MM.1S (cell line): ENCODE measurements at regions not wholly inside any gene's neighbourhood (a gene's known extent, or its start where the extent isn't known, plus 50 kb on each side); places are given as distances from the start of the nearest gene placed in this dataset.
"Not testable (repeated sequence)": the region's sequence is repeated elsewhere in the genome, so short reads cannot be mapped to it uniquely, and the experiment has no call there.

ENCODE experiments used
- DNase-seq: peaks from one replicate; pipeline ENCODE4 v3.0.0-alpha.2; 2015
- H2AFZ ChIP-seq: fragments of 300-600 bp; sonication (generic); 2 replicates; pipeline ENCODE4 v1.6.0; 2016; ENCODE audit warnings: antibody characterized with exemption, low read length
- H3F3A ChIP-seq: fragments of 300-600 bp; sonication (generic); 2 replicates; pipeline ENCODE4 v1.6.1; 2016; ENCODE audit warnings: mild to moderate bottlenecking, antibody characterized with exemption, low read length, moderate library complexity, mixed read lengths; ENCODE audit not compliant: insufficient read depth
- H3K27ac ChIP-seq: fragments of 300-600 bp; sonication (generic); 2 replicates; pipeline ENCODE4 v1.5.1; 2016; ENCODE audit warnings: mild to moderate bottlenecking, low read length
- H3K27me3 ChIP-seq: fragments of 300-600 bp; sonication (generic); replicated peaks from 2 replicates; pipeline ENCODE4 v1.6.0; 2016; ENCODE audit warnings: low read length; ENCODE audit not compliant: insufficient read depth
- H3K36me3 ChIP-seq: fragments of 300-600 bp; sonication (generic); replicated peaks from 2 replicates; pipeline ENCODE4 v1.6.1; 2016; ENCODE audit warnings: mild to moderate bottlenecking, low read length, mixed read lengths; ENCODE audit not compliant: insufficient read depth
- H3K4me1 ChIP-seq: fragments of 300-600 bp; sonication (generic); 2 replicates; pipeline ENCODE4 v1.6.1; 2016; ENCODE audit warnings: low read length, mixed read lengths
- H3K4me2 ChIP-seq: fragments of 300-600 bp; sonication (generic); 2 replicates; pipeline ENCODE4 v1.6.0; 2016; ENCODE audit warnings: low read depth, low read length
- H3K4me3 ChIP-seq: fragments of 300-600 bp; sonication (generic); 2 replicates; pipeline ENCODE4 v1.5.1; 2016; ENCODE audit warnings: low read length, mixed read lengths
- H3K79me2 ChIP-seq: fragments of 300-600 bp; sonication (generic); 2 replicates; pipeline ENCODE4 v1.6.1; 2016; ENCODE audit warnings: mixed run types, low read length, mixed read lengths
- H3K9ac ChIP-seq: fragments of 300-600 bp; sonication (generic); 2 replicates; pipeline ENCODE4 v1.6.1; 2016; ENCODE audit warnings: low read length, mixed read lengths
- H3K9me2 ChIP-seq: fragments of 300-600 bp; sonication (generic); replicated peaks from 2 replicates; pipeline ENCODE4 v1.6.1; 2016; ENCODE audit warnings: mild to moderate bottlenecking, low read length, mixed read lengths; ENCODE audit not compliant: insufficient read depth
- H3K9me3 ChIP-seq: fragments of 300-600 bp; sonication (generic); replicated peaks from 2 replicates; pipeline ENCODE4 v1.6.1; 2016; ENCODE audit warnings: mild to moderate bottlenecking, low read length, mixed read lengths; ENCODE audit not compliant: insufficient read depth
- H4K20me1 ChIP-seq: fragments of 300-600 bp; sonication (generic); 2 replicates; pipeline ENCODE4 v1.6.1; 2016; ENCODE audit warnings: mild to moderate bottlenecking, low read length, moderate library complexity, mixed read lengths; ENCODE audit not compliant: insufficient read depth
- CTCF ChIP-seq: fragments of 300-600 bp; sonication (generic); IDR thresholded peaks from 2 replicates; pipeline ENCODE4 v1.5.1; 2016; ENCODE audit warnings: antibody characterized with exemption, low read length, mixed read lengths
- EZH2 ChIP-seq: fragments of 300-600 bp; sonication (generic); optimal IDR thresholded peaks from 2 replicates; pipeline ENCODE3; 2017; ENCODE audit warnings: low read depth, mild to moderate bottlenecking, antibody characterized with exemption, low read length, mixed read lengths
- EZH2phosphoT487 ChIP-seq: fragments of 300-600 bp; sonication (generic); IDR thresholded peaks from 2 replicates; pipeline ENCODE4 v1.6.1; 2018; ENCODE audit warnings: antibody characterized with exemption, low read length

- no peaks in the 10 kb centered on the region for H4K20me1 ChIP-seq
- no peaks in the 10 kb centered on the region for H3K4me1 ChIP-seq
- H3K4me3 ChIP-seq: no peak overlapping the region
- no peak for TF ChIP-seq EZH2phosphoT487
- TF ChIP-seq CTCF: no peak
- no peak for TF ChIP-seq EZH2
- H3K27ac ChIP-seq: no peak overlapping the region
- H3K27me3 ChIP-seq: no peaks in the 10 kb centered on the region
- no peaks in the 10 kb centered on the region for H3F3A ChIP-seq
- no peaks in the 10 kb centered on the region for H3K36me3 ChIP-seq
- H3K79me2 ChIP-seq: no peaks in the 10 kb centered on the region
- no peak overlapping the region for H3K9ac ChIP-seq
- no peaks in the 10 kb centered on the region for H3K9me3 ChIP-seq
- no peak overlapping the region for H2AFZ ChIP-seq
- no peak overlapping the region for H3K4me2 ChIP-seq
- DNase-seq: no peak
- no peaks in the 10 kb centered on the region for H3K9me2 ChIP-seq
Observed at GRCh38 chr11:80281194-80281593, 840.4 kb upstream of the TENM4 start.

GRCh38 chr11:80280737-80281136 lies 839.9 kb upstream of the TENM4 start:
- no peak for DNase-seq
- H3K4me2 ChIP-seq: no peak overlapping the region
- no peaks in the 10 kb centered on the region for H3K79me2 ChIP-seq
- no peaks in the 10 kb centered on the region for H3K4me1 ChIP-seq
- no peaks in the 10 kb centered on the region for H3K36me3 ChIP-seq
- H2AFZ ChIP-seq: no peak overlapping the region
- no peaks in the 10 kb centered on the region for H3K27me3 ChIP-seq
- TF ChIP-seq CTCF: no peak
- no peak for TF ChIP-seq EZH2
- TF ChIP-seq EZH2phosphoT487: no peak
- H3K27ac ChIP-seq: no peak overlapping the region
- H3K9me2 ChIP-seq: no peaks in the 10 kb centered on the region
- no peak overlapping the region for H3K4me3 ChIP-seq
- H3F3A ChIP-seq: no peaks in the 10 kb centered on the region
- no peaks in the 10 kb centered on the region for H3K9me3 ChIP-seq
- no peaks in the 10 kb centered on the region for H4K20me1 ChIP-seq
- H3K9ac ChIP-seq: no peak overlapping the region

GRCh38 chr11:80261776-80262175 lies 820.9 kb upstream of the TENM4 start:
- H2AFZ ChIP-seq: no peak overlapping the region
- no peaks in the 10 kb centered on the region for H3K9me3 ChIP-seq
- H3K79me2 ChIP-seq: no peaks in the 10 kb centered on the region
- no peaks in the 10 kb centered on the region for H3K4me1 ChIP-seq
- H3K27ac ChIP-seq: no peak overlapping the region
- H3K9ac ChIP-seq: no peak overlapping the region
- H3K27me3 ChIP-seq: no peaks in the 10 kb centered on the region
- H3K4me2 ChIP-seq: no peak overlapping the region
- H3F3A ChIP-seq: no peaks in the 10 kb centered on the region
- TF ChIP-seq CTCF (no peak), EZH2phosphoT487 (no peak), EZH2 (no peak)
- H3K9me2 ChIP-seq: no peaks in the 10 kb centered on the region
- no peaks in the 10 kb centered on the region for H3K36me3 ChIP-seq
- no peak overlapping the region for H3K4me3 ChIP-seq
- no peak for DNase-seq
- H4K20me1 ChIP-seq: no peaks in the 10 kb centered on the region

- not testable (repeated sequence) for H3K79me2 ChIP-seq, H3K36me3 ChIP-seq, H3F3A ChIP-seq, H3K4me3 ChIP-seq, H3K9me3 ChIP-seq, H3K4me1 ChIP-seq, H3K9ac ChIP-seq, H4K20me1 ChIP-seq, DNase-seq, H3K27ac ChIP-seq, H2AFZ ChIP-seq, H3K9me2 ChIP-seq, H3K27me3 ChIP-seq, H3K4me2 ChIP-seq
Observed at GRCh38 chr11:80257319-80258015, 816.6 kb upstream of the TENM4 start.
